ENCODE measurements at regions not wholly inside any gene's neighbourhood (a gene's known extent, or its start where the extent isn't known, plus 50 kb on each side); places are given as distances from the start of the nearest gene placed in this dataset.
"Not testable (repeated sequence)": the region's sequence is repeated elsewhere in the genome, so short reads cannot be mapped to it uniquely, and the experiment has no call there.

- no peak for DNase-seq
Measured at GRCh38 chr5:56656846-56657726, 158.3 kb upstream of the MAP3K1 start.

- no peak for DNase-seq
Measured at GRCh38 chr5:56651893-56652292, 163.5 kb upstream of the MAP3K1 start.

- no peak for DNase-seq
Measured at GRCh38 chr5:56650386-56650785, 165.0 kb upstream of the MAP3K1 start.

- DNase-seq = no peak
Measured at GRCh38 chr5:56649569-56649968, 165.8 kb upstream of the MAP3K1 start.

GRCh38 chr5:56648460-56649034 is 166.8 kb upstream of the MAP3K1 start:
- no peak for DNase-seq

- no peak for DNase-seq
Measured at GRCh38 chr5:56647099-56647850, 168.1 kb upstream of the MAP3K1 start.

- DNase-seq = no peak
Measured at GRCh38 chr5:56641635-56642260, 173.6 kb upstream of the MAP3K1 start.

- DNase-seq = no peak
Measured at GRCh38 chr5:56640763-56641406, 174.5 kb upstream of the MAP3K1 start.

GRCh38 chr5:56639476-56639875 is 175.9 kb upstream of the MAP3K1 start:
- no peak for DNase-seq

- DNase-seq = no peak
Measured at GRCh38 chr5:56638768-56639238, 176.5 kb upstream of the MAP3K1 start.

GRCh38 chr5:56638061-56638621 is 177.2 kb upstream of the MAP3K1 start:
- no peak for DNase-seq

- no peak for DNase-seq
Measured at GRCh38 chr5:56637321-56637920, 177.9 kb upstream of the MAP3K1 start.

- DNase-seq = no peak
Measured at GRCh38 chr5:56633950-56634349, 181.4 kb upstream of the MAP3K1 start.

GRCh38 chr5:56632939-56633338 is 182.4 kb upstream of the MAP3K1 start:
- no peak for DNase-seq

GRCh38 chr5:56632199-56632598 is 183.2 kb upstream of the MAP3K1 start:
- no peak for DNase-seq

GRCh38 chr5:56631719-56632118 is 183.6 kb upstream of the MAP3K1 start:
- DNase-seq = no peak

GRCh38 chr5:56628616-56629015 is 186.7 kb upstream of the MAP3K1 start:
- DNase-seq = not testable (repeated sequence)

- DNase-seq = no peak
Measured at GRCh38 chr5:56625541-56625940, 189.8 kb upstream of the MAP3K1 start.

GRCh38 chr5:56624751-56625150 is 190.6 kb upstream of the MAP3K1 start:
- DNase-seq = no peak

GRCh38 chr5:56622141-56622540 is 193.2 kb upstream of the MAP3K1 start:
- no peak for DNase-seq

GRCh38 chr5:56620903-56621677 is 194.3 kb upstream of the MAP3K1 start:
- no peak for DNase-seq
